ENCODE measurements at regions not wholly inside any gene's neighbourhood (a gene's known extent, or its start where the extent isn't known, plus 50 kb on each side); places are given as distances from the start of the nearest gene placed in this dataset.

DNA sequence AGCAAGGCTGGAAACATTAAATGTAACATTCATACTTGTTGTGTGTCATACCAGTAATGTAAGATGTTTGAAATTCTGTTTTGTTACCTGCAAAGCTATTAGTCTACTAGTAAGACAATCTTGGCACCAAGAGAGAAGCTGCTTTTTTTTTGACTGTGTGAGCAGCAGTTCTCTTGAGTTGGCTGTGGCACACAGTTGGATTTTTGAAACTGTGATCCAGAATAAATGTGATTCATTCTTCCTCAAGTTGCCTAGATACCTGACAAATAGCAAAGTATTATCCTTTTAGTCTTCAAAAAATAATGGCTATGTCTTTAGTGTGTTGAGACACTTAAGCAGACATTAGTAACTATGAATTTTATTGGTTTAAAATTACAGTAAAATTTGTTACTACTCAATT lies 57.2 kb upstream of the HAPLN1 start:
- no peak for TF ChIP-seq GATA2 (IDR thresholded peaks at IDR 0.05; ENCODE audit: low read depth, low read length)
- no peak for TF ChIP-seq GATA3 (IDR thresholded peaks at IDR 0.05; ENCODE audit: low read depth, low read length)
